ENCODE measurements at regions not wholly inside any gene's neighbourhood (a gene's known extent, or its start where the extent isn't known, plus 50 kb on each side); places are given as distances from the start of the nearest gene placed in this dataset.
A peak's percentile ranks its signal among the peaks of the same experiment; 100 is the strongest.
"Not testable (repeated sequence)": the region's sequence is repeated elsewhere in the genome, so short reads cannot be mapped to it uniquely, and the experiment has no call there.

DNA sequence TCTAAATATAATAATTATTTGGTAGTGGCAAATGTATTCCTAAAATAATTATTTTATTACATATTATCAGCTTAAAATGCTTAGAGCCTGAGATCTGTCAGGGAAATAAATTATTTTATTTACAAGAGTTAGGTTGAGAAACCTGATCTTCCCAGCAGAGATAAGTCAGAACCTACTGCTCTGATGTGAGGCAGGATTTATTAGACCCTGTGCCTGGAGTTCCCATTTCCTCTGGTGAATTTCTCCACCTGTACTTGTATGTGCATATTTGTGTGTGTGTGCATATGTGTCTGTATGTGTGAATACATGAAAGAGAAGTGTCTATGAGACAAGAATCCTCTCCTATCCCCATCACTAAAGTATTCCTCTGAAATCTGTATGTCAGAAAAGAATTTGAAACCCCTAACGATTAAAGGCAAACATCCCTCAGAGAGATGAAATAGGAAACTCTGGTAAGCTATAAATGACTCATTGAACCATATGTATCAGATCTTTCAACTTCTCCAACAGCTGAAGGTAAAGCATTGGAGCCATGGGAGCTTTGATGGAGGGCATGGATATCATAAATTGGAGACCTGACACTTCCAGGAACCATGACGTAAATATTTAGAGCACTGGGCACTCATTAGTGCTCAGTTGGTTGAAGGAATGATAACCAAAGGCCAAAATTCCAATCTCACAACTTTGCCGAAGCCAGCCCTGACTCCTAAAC lies 190.9 kb downstream of the XPNPEP1 start:
- no peak overlapping the region for H2AFZ ChIP-seq
- H3K27me3 ChIP-seq = no peaks in the 10 kb centered on the region
- H3K4me2 ChIP-seq = no peak overlapping the region
- WGBS (ENCODE audit: low lambda C conversion rate, missing lambda C conversion rate) = 85% methylated on average over 3 of the region's 3 CpGs
- H3K79me2 ChIP-seq = no peaks in the 10 kb centered on the region
- TF ChIP-seq, protein P1, sequence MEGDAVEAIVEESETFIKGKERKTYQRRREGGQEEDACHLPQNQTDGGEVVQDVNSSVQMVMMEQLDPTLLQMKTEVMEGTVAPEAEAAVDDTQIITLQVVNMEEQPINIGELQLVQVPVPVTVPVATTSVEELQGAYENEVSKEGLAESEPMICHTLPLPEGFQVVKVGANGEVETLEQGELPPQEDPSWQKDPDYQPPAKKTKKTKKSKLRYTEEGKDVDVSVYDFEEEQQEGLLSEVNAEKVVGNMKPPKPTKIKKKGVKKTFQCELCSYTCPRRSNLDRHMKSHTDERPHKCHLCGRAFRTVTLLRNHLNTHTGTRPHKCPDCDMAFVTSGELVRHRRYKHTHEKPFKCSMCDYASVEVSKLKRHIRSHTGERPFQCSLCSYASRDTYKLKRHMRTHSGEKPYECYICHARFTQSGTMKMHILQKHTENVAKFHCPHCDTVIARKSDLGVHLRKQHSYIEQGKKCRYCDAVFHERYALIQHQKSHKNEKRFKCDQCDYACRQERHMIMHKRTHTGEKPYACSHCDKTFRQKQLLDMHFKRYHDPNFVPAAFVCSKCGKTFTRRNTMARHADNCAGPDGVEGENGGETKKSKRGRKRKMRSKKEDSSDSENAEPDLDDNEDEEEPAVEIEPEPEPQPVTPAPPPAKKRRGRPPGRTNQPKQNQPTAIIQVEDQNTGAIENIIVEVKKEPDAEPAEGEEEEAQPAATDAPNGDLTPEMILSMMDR (IDR thresholded peaks at IDR 0.05; ENCODE audit: poor library complexity) = no peak
- TF ChIP-seq EZH2 (IDR thresholded peaks at IDR 0.05; ENCODE audit: borderline replicate concordance) (no peak), EZH2phosphoT487 (IDR thresholded peaks at IDR 0.05; ENCODE audit: low read depth, severe bottlenecking, unreplicated experiment) (no peak)
- DNase-seq (ENCODE audit: low spot score) = no peak
- H3K27ac ChIP-seq = no peak overlapping the region
- no peaks in the 10 kb centered on the region for H3K9me3 ChIP-seq (ENCODE audit: low read depth)
- no peaks in the 10 kb centered on the region for H3K4me1 ChIP-seq (ENCODE audit: insufficient read depth)
- H4K20me1 ChIP-seq (ENCODE audit: insufficient read depth, poor library complexity, severe bottlenecking) = no peaks in the 10 kb centered on the region
- no peaks in the 10 kb centered on the region for H3K9me2 ChIP-seq (replicated peaks; ENCODE audit: insufficient read depth)
- H3K36me3 ChIP-seq (replicated peaks; ENCODE audit: insufficient read depth, low read depth) = no peaks in the 10 kb centered on the region
- H3K4me3 ChIP-seq = no peak overlapping the region

DNA sequence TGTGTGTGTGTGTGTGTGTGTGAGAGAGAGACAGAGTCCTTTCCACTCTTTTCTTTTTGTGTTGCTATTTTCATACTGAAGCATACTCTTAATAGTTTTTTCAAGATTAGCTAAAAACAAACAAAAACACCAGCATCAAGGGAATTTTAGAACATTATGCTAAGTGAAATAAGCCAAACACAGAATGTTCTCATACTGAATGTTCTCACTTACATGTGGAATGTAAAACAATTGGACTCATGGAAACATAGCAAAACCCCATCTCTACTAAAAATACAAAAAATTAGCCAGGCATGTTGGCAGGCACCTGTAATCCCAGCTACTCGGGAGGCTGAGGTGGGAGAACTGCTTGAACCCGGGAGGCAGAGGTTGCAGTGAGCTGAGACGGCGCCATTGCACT lies 193.4 kb downstream of the XPNPEP1 start:
- not testable (repeated sequence) for H3K4me1 ChIP-seq (ENCODE audit: insufficient read depth); H3K9me2 ChIP-seq (replicated peaks; ENCODE audit: insufficient read depth); H3K4me2 ChIP-seq; H2AFZ ChIP-seq; H3K79me2 ChIP-seq; H3K9me3 ChIP-seq (ENCODE audit: low read depth); H3K27me3 ChIP-seq; H4K20me1 ChIP-seq (ENCODE audit: insufficient read depth, poor library complexity, severe bottlenecking); DNase-seq (ENCODE audit: low spot score); H3K27ac ChIP-seq; H3K36me3 ChIP-seq (replicated peaks; ENCODE audit: insufficient read depth, low read depth); H3K4me3 ChIP-seq
- WGBS (ENCODE audit: low lambda C conversion rate, missing lambda C conversion rate) = 83% methylated on average over 4 of the region's 4 CpGs

DNA sequence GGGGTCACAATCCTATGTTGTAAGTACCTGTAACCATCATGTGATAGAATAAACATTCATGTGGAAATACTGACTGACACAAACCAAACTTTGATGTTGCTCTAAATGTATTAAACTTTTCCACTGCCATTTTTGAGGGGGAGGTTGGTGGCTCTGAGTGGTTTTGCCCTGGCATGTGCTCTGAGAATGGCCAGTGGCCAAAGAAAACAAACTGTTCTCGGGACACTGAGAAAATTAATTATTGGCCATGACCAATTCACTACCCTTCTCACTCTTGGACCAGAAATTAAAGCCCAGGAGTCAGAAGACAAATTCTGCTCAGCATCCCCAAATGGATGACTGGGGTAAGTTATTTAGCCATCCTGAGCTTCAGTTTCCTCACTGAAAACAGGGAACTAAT lies 195.9 kb downstream of the XPNPEP1 start:
- Histone ChIP-seq H4K20me1 (ENCODE audit: insufficient read depth, poor library complexity, severe bottlenecking) (no peaks in the 10 kb centered on the region), H3K27me3 (no peaks in the 10 kb centered on the region), H2AFZ (no peak overlapping the region), H3K9me3 (ENCODE audit: low read depth) (no peaks in the 10 kb centered on the region), H3K27ac (no peak overlapping the region), H3K9me2 (replicated peaks; ENCODE audit: insufficient read depth) (no peaks in the 10 kb centered on the region), H3K36me3 (replicated peaks; ENCODE audit: insufficient read depth, low read depth) (no peaks in the 10 kb centered on the region), H3K4me1 (ENCODE audit: insufficient read depth) (no peaks in the 10 kb centered on the region), H3K4me3 (no peak overlapping the region), H3K4me2 (no peak overlapping the region), H3K79me2 (no peaks in the 10 kb centered on the region)
- DNase-seq (ENCODE audit: low spot score) = no peak
- TF ChIP-seq, protein P1 (IDR thresholded peaks at IDR 0.05; ENCODE audit: poor library complexity) = no peak
- TF ChIP-seq EZH2phosphoT487 (IDR thresholded peaks at IDR 0.05; ENCODE audit: low read depth, severe bottlenecking, unreplicated experiment) (no peak), EZH2 (IDR thresholded peaks at IDR 0.05; ENCODE audit: borderline replicate concordance) (no peak)
- WGBS (ENCODE audit: low lambda C conversion rate, missing lambda C conversion rate) = 70% methylated on average over 1 of the region's 1 CpG

GRCh38 chr10:109726473-109726872 lies 196.8 kb downstream of the XPNPEP1 start:
- H3K36me3 ChIP-seq (replicated peaks; ENCODE audit: insufficient read depth, low read depth) = no peaks in the 10 kb centered on the region
- no peak overlapping the region for H2AFZ ChIP-seq
- no peaks in the 10 kb centered on the region for H3K79me2 ChIP-seq
- H3K9me2 ChIP-seq (replicated peaks; ENCODE audit: insufficient read depth) = no peaks in the 10 kb centered on the region
- no peak overlapping the region for H3K27ac ChIP-seq
- no peaks in the 10 kb centered on the region for H4K20me1 ChIP-seq (ENCODE audit: insufficient read depth, poor library complexity, severe bottlenecking)
- H3K4me3 ChIP-seq = no peak overlapping the region
- 51% methylated on average over 2 of the region's 2 CpGs for WGBS (ENCODE audit: low lambda C conversion rate, missing lambda C conversion rate)
- H3K4me1 ChIP-seq (ENCODE audit: insufficient read depth) = no peaks in the 10 kb centered on the region
- TF ChIP-seq, protein P1 (IDR thresholded peaks at IDR 0.05; ENCODE audit: poor library complexity) = no peak
- H3K9me3 ChIP-seq (ENCODE audit: low read depth) = no peaks in the 10 kb centered on the region
- no peak overlapping the region for H3K4me2 ChIP-seq
- H3K27me3 ChIP-seq = no peaks in the 10 kb centered on the region
- peak; percentile 16 for DNase-seq (ENCODE audit: low spot score)
